ENCODE measurements at regions not wholly inside any gene's neighbourhood (a gene's known extent, or its start where the extent isn't known, plus 50 kb on each side); places are given as distances from the start of the nearest gene placed in this dataset.
"Not testable (repeated sequence)": the region's sequence is repeated elsewhere in the genome, so short reads cannot be mapped to it uniquely, and the experiment has no call there.

DNA sequence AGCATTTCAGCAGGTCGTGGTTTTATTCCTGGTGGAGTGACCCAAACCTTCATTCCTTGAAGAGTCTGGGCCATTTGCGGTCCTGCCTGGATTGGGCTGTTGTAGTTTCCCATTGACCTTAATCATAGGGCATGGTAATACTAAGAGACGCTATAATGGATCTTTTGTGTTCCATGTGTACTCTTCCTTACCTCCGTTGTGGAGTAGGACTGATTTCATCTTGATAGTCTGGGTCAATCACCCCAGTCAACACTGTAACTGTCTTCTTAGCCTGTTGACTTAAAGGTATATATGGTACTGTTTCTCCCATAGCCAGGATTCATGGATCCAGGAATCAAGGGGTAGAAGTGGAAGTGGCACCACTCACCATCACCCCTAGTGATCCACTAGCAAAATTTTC, 643.6 kb downstream of the PLOD2 start:
- not testable (repeated sequence) for DNase-seq

- no peak for DNase-seq
These were observed 642.3 kb downstream of the PLOD2 start for GRCh38 chr3:145518639-145519038.

- no peak for DNase-seq
These were observed 641.5 kb downstream of the PLOD2 start for GRCh38 chr3:145519398-145520047.

GRCh38 chr3:145522179-145522578, 638.8 kb downstream of the PLOD2 start:
- DNase-seq: no peak

DNA sequence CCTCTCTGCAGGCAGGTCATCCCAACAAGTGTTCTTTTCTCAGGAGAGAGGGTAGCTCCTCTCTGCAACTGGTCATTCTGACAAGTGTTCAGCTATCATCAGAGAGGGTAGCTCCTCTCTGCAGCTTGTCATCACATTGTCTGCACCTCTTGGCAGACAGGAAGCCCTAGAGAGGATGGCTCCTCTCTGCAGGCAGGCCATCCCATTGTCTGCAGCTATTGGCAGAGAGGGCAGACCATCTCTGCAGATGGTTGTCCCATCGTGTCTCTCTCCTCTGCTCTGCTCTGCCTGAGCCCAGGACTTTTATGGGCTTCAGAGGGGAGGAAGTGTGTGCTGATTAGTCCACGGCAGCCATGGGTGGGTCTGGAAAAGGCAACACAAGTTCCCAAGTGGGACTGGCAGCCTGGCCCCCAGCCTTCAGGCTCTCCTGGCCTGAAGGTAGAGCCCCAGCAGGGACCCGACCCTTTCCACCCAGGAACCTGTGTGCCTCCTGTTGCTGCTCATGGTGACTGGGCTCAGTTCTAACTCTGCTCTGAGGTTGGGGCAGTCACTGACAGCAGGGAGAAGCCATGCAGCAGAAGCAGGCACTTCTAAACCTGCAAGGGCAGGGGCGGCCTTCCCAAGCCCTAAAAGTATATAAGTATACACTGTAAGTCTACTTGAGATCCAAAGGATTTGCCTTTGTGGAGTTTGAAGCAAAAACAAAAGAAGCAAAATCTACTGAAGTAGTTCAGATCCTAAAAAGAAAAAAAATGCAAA, 637.9 kb downstream of the PLOD2 start:
- no peak for DNase-seq

- no peak for DNase-seq
These were observed 629.4 kb downstream of the PLOD2 start for GRCh38 chr3:145531548-145531947.

- no peak for DNase-seq
These were observed 627.3 kb downstream of the PLOD2 start for GRCh38 chr3:145533696-145534095.

DNA sequence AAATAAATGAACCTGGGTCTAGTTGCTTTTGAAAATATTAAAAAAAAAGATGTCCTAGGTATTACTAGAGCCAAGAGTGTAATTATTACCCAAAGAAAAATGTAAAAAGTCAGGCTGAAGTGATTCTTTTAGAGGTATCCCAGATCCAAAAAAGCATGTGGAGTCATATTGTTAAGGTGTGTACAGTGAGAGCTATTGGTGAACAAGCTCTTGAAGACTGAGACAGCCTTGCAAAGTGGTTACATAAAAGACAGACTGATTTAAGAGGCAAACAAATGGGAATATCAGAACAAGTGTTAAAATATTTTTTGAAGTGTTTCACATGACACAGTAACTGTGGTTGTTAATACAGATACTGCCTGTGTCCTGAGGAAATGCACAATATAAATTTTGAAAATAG, 624.5 kb downstream of the PLOD2 start:
- no peak for DNase-seq

- DNase-seq: no peak
These were observed 610.5 kb downstream of the PLOD2 start for GRCh38 chr3:145550522-145550921.

DNA sequence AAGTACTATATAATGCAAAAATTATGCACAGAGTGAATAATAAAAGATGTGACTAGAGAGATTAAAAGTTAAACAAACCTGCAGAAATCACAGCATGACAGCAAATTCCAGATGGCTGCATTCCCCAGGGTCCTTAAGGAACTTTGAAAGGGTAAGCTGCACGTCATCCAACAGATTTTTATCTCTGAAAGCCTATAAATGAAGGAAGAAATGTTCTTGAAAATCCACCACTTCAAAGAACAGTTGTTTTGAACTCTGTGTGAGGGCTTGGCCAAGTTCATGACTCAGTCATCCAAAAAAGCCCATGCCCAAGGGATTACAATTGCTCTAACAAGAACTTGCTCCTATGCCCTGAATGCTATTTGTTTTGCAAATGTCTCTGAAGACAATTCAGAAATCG, 603.6 kb downstream of the PLOD2 start:
- no peak for DNase-seq

DNA sequence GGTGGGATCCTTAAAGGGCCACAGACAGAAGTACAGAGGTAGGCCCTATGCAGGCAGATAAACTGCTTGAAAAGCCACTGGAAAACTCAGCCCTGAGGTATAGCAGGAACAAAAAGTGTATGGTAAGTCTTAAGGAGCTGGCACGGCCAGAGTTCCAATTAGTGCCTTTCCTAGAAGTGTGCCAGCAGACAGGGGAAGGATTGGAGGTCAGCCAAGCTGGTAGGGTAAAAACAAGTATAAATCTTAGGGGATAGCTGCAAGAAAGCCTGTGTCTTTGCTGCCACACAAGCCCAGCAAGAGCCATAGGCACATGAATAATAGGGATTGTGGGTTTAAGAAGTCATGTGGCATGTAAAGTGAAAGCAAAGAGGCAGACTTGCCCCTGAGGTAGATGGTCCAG, 582.5 kb downstream of the PLOD2 start:
- DNase-seq: no peak

DNA sequence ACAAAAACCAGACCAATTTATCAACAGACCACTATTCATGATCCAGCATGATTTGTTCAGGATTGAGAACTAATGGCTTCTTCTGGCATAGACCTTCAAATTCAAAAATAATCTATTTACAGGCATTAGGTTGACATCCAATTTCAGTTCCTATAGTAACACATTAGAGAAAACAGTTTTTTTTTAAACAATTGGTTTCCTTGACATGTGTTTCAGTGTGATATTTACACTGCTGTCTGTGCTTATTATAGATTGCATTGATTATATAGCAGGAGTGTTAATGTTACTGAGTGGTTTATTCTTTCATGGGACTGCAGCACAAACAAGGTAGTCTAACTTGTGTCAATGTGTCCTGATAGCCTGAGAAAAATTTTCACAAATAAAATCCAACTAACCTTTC, 579.3 kb downstream of the PLOD2 start:
- DNase-seq: no peak

DNA sequence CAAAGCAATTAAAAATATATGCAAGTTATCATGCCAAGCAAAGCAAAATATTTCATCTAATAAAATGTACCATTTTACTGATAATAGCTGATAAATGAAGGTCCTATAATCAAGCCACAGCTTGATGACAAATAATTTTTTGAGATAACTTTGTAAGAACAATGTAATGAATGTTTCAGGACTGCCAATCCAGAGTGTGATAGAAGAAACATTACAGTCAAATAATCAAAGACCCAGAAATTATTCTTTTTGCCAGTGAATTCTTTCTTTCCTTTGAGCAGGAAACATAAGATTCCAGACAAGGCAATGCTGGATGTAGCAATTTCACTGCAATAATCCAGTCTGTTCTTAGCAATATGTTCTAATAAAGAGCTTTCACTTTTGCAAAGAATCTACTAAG, 556.1 kb downstream of the PLOD2 start:
- DNase-seq: no peak

- DNase-seq: no peak
These were observed 541.0 kb downstream of the PLOD2 start for GRCh38 chr3:145620002-145620401.

DNA sequence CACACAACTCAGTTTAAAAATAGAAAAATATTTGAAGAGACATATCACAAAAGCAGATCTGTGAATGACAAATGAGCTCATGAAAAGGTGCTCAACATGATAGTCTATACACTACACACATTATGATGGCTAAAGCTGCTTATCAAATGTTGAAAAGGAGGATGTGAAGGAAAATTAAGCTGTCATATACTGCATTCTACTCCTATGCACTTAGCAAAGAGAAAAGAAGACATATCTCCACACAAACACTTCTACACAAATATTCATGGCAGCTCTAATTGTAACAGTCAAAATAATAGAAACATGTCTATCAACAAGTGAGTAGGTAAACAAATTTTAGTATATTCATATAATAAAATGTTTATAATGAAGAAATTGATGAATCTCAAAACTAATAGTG, 540.5 kb downstream of the PLOD2 start:
- DNase-seq: no peak

DNA sequence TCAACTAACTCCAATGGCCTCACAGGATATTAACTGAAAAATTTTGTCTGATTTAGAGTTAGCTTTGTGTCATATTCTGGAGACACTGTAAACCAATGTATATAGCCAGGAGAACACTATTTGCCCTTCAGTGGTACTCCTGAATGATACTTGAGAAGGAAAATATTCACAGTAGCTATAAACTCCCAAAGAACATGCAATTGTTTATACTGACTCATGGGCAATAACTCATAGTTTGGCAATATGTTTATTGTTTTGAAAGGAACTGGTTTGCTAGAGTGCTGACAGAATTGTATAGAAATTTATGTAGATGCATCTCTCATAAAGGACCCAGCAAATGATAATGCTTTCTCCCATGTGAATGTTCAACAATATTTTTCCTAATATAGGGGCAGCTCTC, 537.6 kb downstream of the PLOD2 start:
- no peak for DNase-seq

- no peak for DNase-seq
These were observed 532.8 kb downstream of the PLOD2 start for GRCh38 chr3:145628211-145628610.

GRCh38 chr3:145637105-145637504, 523.9 kb downstream of the PLOD2 start:
- no peak for DNase-seq

DNA sequence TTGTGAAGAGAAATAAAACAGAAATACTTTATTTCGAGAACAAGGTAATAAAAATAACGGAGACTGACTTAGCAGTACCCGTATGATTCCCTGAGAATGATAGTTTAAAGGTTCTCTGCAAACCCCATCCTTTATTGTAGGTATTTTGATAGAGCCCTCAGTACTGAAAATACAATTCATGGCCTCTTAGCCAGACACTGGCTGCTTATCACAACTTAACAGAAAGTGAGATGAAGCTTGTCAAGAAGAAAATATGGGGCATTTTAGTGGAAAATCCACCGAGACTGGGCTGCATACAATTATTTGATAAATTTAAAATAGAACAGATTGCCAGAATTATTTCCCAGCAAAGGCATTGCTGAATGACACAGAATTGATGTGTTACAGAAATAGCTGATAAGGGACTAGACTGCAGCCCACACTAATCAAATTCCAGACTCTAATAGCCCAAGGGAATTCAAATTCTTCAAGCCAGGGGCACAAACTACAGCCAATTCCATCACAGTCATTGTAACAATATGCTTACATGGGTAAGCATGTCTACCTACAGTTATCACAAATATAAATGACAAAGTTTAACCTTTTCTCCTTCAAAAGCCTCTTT, 521.9 kb downstream of the PLOD2 start:
- no peak for DNase-seq

- no peak for DNase-seq
These were observed 521.1 kb downstream of the PLOD2 start for GRCh38 chr3:145639875-145640274.

DNA sequence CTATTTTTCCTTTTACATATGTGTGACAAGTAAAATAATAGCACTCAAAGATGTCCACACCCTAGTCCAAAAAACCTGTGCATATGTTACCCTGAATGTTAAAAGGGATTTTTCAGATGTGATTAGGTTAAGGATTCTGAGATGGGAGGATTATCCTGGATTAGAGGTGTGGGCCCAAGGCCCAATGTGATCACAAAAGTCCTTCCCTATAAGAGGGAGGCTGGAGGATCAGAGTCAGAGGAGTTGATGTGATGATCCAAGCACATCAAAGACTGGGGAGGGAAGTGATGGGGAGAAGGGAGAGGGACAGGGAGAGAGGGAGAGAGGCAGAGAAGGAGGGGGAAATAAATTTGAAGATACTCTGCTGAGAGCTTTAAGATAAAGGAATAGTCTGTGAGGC, 512.6 kb downstream of the PLOD2 start:
- DNase-seq: no peak

- DNase-seq: no peak
These were observed 511.6 kb downstream of the PLOD2 start for GRCh38 chr3:145649368-145649887.

DNA sequence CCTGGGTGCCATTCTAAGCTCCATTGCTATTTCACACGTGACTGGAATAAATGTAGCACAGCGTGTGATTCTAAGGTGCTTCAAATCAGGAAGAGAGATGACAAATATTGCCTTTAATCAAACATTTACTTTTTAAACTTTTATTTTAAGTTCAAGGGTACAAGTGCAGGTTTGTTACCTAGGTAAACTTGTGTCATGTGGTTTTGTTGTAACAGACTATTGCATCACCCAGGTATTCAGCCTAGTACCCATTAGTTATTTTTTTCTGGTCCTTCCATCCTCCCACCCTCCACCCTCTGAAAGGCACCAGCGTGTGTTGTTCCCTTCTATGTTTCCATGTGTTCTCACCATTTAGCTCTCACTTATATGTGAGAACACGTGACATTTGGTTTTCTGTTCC, 510.8 kb downstream of the PLOD2 start:
- no peak for DNase-seq

DNA sequence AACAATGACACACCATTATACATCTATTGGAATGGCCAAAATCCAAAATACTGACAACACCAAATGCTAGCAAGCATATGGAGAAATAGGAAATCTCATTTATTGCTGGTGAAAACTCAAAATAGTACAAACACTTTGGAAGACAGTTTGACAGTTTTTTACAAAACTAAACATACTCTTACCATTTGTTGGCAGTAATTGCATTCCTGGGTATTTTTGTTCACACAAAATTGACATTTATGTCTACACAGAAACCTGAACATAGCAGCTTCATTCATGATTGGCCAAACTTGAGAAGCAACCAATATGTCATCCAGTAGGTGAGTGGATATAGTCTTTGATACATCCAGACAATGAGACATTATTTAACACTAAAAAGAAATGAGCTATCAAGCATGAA, 489.9 kb downstream of the PLOD2 start:
- DNase-seq: no peak

All from hematopoietic multipotent progenitor cell treated with erythropoietin and hydrocortisone succinate and interleukin-3 and kit ligand, for 8 days (in vitro differentiated cells).